ENCODE measurements at regions not wholly inside any gene's neighbourhood (a gene's known extent, or its start where the extent isn't known, plus 50 kb on each side); places are given as distances from the start of the nearest gene placed in this dataset.

DNA sequence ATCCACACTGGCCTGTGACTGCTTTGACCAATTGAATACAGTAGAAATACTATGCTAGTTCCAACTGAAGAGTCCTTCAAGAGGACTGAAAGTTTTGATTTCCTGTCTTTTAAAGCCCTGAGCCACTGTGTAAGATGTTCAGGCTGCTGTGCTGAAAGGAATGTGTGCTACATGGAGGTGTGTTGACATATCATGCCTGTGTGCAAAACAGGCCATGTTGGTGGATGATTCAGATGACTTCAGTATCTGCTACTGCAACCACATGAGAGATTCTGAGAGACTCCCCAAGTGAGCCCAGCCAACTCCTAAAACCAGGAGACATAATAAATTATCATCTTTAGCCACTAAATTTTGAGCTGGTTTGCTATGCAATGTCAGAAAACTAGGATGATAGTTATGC lies 662.9 kb downstream of the ZEB2 start:
- Histone ChIP-seq H2AFZ (ENCODE audit: low read depth, low read length, severe bottlenecking) (no peak overlapping the region), H3K9me2 (replicated peaks; ENCODE audit: insufficient read depth, low read length) (no peaks in the 10 kb centered on the region), H3K79me2 (ENCODE audit: insufficient read depth, low read length) (no peaks in the 10 kb centered on the region), H3F3A (ENCODE audit: insufficient read depth) (no peaks in the 10 kb centered on the region), H3K4me3 (ENCODE audit: insufficient read depth, low read length, poor library complexity, severe bottlenecking) (no peak overlapping the region), H3K4me2 (ENCODE audit: low read depth, low read length, poor library complexity, severe bottlenecking) (no peak overlapping the region), H3K9ac (ENCODE audit: low read length) (no peak overlapping the region), H3K27me3 (ENCODE audit: low read length) (no peaks in the 10 kb centered on the region), H3K27ac (ENCODE audit: low read depth, low read length) (no peak overlapping the region), H4K20me1 (ENCODE audit: low read depth, low read length) (no peaks in the 10 kb centered on the region), H3K9me3 (ENCODE audit: insufficient read depth, low read length) (no peaks in the 10 kb centered on the region), H3K36me3 (ENCODE audit: low read length) (no peaks in the 10 kb centered on the region)
- no peak for TF ChIP-seq CTCF (IDR thresholded peaks at IDR 0.05; ENCODE audit: insufficient read depth, low read length, poor library complexity, severe bottlenecking)
- no peak for TF ChIP-seq EZH2phosphoT487 (conservative IDR thresholded peaks at IDR 0.05; ENCODE audit: low read length)

GRCh38 chr2:143852759-143853158 lies 667.2 kb downstream of the ZEB2 start:
- no peaks in the 10 kb centered on the region for H3K9me2 ChIP-seq (replicated peaks; ENCODE audit: insufficient read depth, low read length)
- H3K27ac ChIP-seq (ENCODE audit: low read depth, low read length) = no peak overlapping the region
- no peak overlapping the region for H2AFZ ChIP-seq (ENCODE audit: low read depth, low read length, severe bottlenecking)
- H3K9me3 ChIP-seq (ENCODE audit: insufficient read depth, low read length) = no peaks in the 10 kb centered on the region
- no peak overlapping the region for H3K9ac ChIP-seq (ENCODE audit: low read length)
- no peaks in the 10 kb centered on the region for H3F3A ChIP-seq (ENCODE audit: insufficient read depth)
- H3K79me2 ChIP-seq (ENCODE audit: insufficient read depth, low read length) = no peaks in the 10 kb centered on the region
- no peaks in the 10 kb centered on the region for H3K27me3 ChIP-seq (ENCODE audit: low read length)
- H3K4me3 ChIP-seq (ENCODE audit: insufficient read depth, low read length, poor library complexity, severe bottlenecking) = no peak overlapping the region
- H4K20me1 ChIP-seq (ENCODE audit: low read depth, low read length) = no peaks in the 10 kb centered on the region
- H3K36me3 ChIP-seq (ENCODE audit: low read length) = no peaks in the 10 kb centered on the region
- no peak overlapping the region for H3K4me2 ChIP-seq (ENCODE audit: low read depth, low read length, poor library complexity, severe bottlenecking)
- TF ChIP-seq CTCF (IDR thresholded peaks at IDR 0.05; ENCODE audit: insufficient read depth, low read length, poor library complexity, severe bottlenecking) = no peak

GRCh38 chr2:143850084-143850483 lies 669.8 kb downstream of the ZEB2 start:
- Histone ChIP-seq H3K27me3 (ENCODE audit: low read length) (no peaks in the 10 kb centered on the region), H3K27ac (ENCODE audit: low read depth, low read length) (no peak overlapping the region), H3K36me3 (ENCODE audit: low read length) (no peaks in the 10 kb centered on the region), H4K20me1 (ENCODE audit: low read depth, low read length) (no peaks in the 10 kb centered on the region), H2AFZ (ENCODE audit: low read depth, low read length, severe bottlenecking) (no peak overlapping the region), H3F3A (ENCODE audit: insufficient read depth) (no peaks in the 10 kb centered on the region), H3K4me2 (ENCODE audit: low read depth, low read length, poor library complexity, severe bottlenecking) (no peak overlapping the region), H3K79me2 (ENCODE audit: insufficient read depth, low read length) (no peaks in the 10 kb centered on the region), H3K9me2 (replicated peaks; ENCODE audit: insufficient read depth, low read length) (no peaks in the 10 kb centered on the region), H3K9me3 (ENCODE audit: insufficient read depth, low read length) (no peaks in the 10 kb centered on the region), H3K4me3 (ENCODE audit: insufficient read depth, low read length, poor library complexity, severe bottlenecking) (no peak overlapping the region), H3K9ac (ENCODE audit: low read length) (no peak overlapping the region)
- TF ChIP-seq CTCF (IDR thresholded peaks at IDR 0.05; ENCODE audit: insufficient read depth, low read length, poor library complexity, severe bottlenecking) (no peak), EZH2phosphoT487 (conservative IDR thresholded peaks at IDR 0.05; ENCODE audit: low read length) (no peak)

- Histone ChIP-seq H3K9me3 (ENCODE audit: insufficient read depth, low read length) (no peaks in the 10 kb centered on the region), H3K27me3 (ENCODE audit: low read length) (no peaks in the 10 kb centered on the region), H3K9me2 (replicated peaks; ENCODE audit: insufficient read depth, low read length) (no peaks in the 10 kb centered on the region), H3F3A (ENCODE audit: insufficient read depth) (no peaks in the 10 kb centered on the region), H4K20me1 (ENCODE audit: low read depth, low read length) (no peaks in the 10 kb centered on the region), H3K79me2 (ENCODE audit: insufficient read depth, low read length) (no peaks in the 10 kb centered on the region), H2AFZ (ENCODE audit: low read depth, low read length, severe bottlenecking) (no peak overlapping the region), H3K4me2 (ENCODE audit: low read depth, low read length, poor library complexity, severe bottlenecking) (no peak overlapping the region), H3K4me3 (ENCODE audit: insufficient read depth, low read length, poor library complexity, severe bottlenecking) (no peak overlapping the region), H3K27ac (ENCODE audit: low read depth, low read length) (no peak overlapping the region), H3K9ac (ENCODE audit: low read length) (no peak overlapping the region), H3K36me3 (ENCODE audit: low read length) (no peaks in the 10 kb centered on the region)
- no peak for TF ChIP-seq EZH2phosphoT487 (conservative IDR thresholded peaks at IDR 0.05; ENCODE audit: low read length)
- no peak for TF ChIP-seq CTCF (IDR thresholded peaks at IDR 0.05; ENCODE audit: insufficient read depth, low read length, poor library complexity, severe bottlenecking)
These were observed 672.7 kb downstream of the ZEB2 start for GRCh38 chr2:143847257-143847656.

Data from SU-DHL-6 (cell line).